ENCODE measurements at regions not wholly inside any gene's neighbourhood (a gene's known extent, or its start where the extent isn't known, plus 50 kb on each side); places are given as distances from the start of the nearest gene placed in this dataset.

DNA sequence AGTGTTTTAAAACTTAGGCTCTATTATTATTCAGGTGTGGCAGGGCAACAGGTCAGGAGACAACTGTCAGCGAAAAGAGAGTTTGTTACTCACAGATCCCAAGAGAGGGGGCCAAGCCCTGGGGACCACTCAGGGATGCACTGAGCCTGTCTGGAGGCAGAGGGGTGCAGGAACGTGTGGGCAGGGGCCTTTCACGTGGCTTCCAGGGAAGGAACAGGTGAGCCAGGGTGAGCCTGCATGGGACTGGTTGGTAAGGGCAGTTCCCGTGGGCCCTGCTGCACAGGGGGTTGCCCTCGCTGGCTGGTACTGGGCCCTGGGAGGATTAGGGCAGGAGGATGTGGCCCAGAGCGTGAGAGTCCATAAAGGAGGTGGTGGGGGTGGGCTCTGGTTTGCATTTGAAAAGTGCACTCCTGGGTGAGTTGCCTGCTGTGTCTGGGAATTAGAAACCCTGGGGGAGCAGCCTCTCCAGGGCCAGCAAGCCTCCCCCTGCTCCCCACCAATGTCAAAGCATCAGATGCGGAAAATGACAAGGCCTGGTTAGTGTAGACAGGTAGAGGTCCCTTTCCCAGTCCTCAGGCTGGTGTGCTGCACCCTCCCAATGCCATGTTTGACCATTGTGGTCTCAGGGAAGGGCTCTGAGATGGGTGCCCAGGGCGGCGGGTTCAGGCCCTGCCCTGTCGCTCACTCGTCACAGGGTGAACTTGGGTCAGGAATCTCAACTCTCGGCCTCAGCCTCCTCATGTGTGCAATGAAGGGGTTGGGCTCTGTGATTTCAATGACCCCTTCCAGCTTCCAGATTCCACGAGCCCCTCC lies 127.4 kb upstream of the RPS6KA2 start:
- no CpG with 5 or more reads among the region's 13 CpGs for WGBS, 2 donors (ENCODE audit: extremely low coverage in 2 of 2, insufficient read length in 2 of 2, insufficient replicate concordance in 1 of 2)
- no peak for DNase-seq (ENCODE audit: low spot score)
- H3K9me3 ChIP-seq (replicated peaks in 1 of 2; ENCODE audit: control insufficient read depth in 2 of 2, insufficient read depth in 1 of 2, low read depth in 1 of 2, low read length in 2 of 2): no peaks in the 10 kb centered on the region
- peak overlapping the region; percentile 80 for H3K18ac ChIP-seq (ENCODE audit: low read length)
- no peak overlapping the region for H2BK5ac ChIP-seq (ENCODE audit: low read length)
- no peak overlapping the region for H3K4ac ChIP-seq (ENCODE audit: low read length)
- H3K4me3 ChIP-seq (ENCODE audit: low read length in 2 of 2): peak overlapping the region in 1 of 2 donors; percentile 31
- no peak overlapping the region for H3K4me2 ChIP-seq (ENCODE audit: insufficient read depth, low read length, poor library complexity, severe bottlenecking)
- no peak overlapping the region for H3K27ac ChIP-seq (replicated peaks; ENCODE audit: low read length)
- H4K8ac ChIP-seq (ENCODE audit: low read depth, low read length): no peak overlapping the region
- H3K23ac ChIP-seq (ENCODE audit: low read depth, low read length, poor library complexity): no peak overlapping the region
- peak overlapping the region; percentile 27 for H3K9ac ChIP-seq (ENCODE audit: low read depth, low read length, poor library complexity)
- no peak overlapping the region for H2AFZ ChIP-seq (ENCODE audit: low read length)
- no peaks in the 10 kb centered on the region for H3K27me3 ChIP-seq (ENCODE audit: control insufficient read depth in 3 of 3, insufficient read depth in 3 of 3, low read depth in 1 of 3, low read length in 3 of 3)
- no peaks in the 10 kb centered on the region for H3K79me1 ChIP-seq (ENCODE audit: low read depth, low read length)
- H3K36me3 ChIP-seq (replicated peaks in 1 of 2; ENCODE audit: control insufficient read depth in 2 of 2, insufficient read depth in 2 of 2, low read length in 2 of 2): no peaks in the 10 kb centered on the region
- H3K14ac ChIP-seq (ENCODE audit: low read length): peak overlapping the region; percentile 5
- H2AK5ac ChIP-seq (ENCODE audit: low read depth, low read length): no peak overlapping the region
- no peak overlapping the region for H2BK12ac ChIP-seq (ENCODE audit: low read length)
- H3K4me1 ChIP-seq (ENCODE audit: control insufficient read depth in 2 of 2, insufficient read depth in 1 of 2, low read depth in 1 of 2, low read length in 2 of 2): peaks cover 30 to 31% of the 10 kb centered on the region in 2 donors
- no peak overlapping the region for H2BK120ac ChIP-seq (ENCODE audit: low read depth, low read length)
- H2BK15ac ChIP-seq (ENCODE audit: low read length): no peak overlapping the region
- H4K91ac ChIP-seq (ENCODE audit: low read depth, low read length, poor library complexity): no peak overlapping the region

DNA sequence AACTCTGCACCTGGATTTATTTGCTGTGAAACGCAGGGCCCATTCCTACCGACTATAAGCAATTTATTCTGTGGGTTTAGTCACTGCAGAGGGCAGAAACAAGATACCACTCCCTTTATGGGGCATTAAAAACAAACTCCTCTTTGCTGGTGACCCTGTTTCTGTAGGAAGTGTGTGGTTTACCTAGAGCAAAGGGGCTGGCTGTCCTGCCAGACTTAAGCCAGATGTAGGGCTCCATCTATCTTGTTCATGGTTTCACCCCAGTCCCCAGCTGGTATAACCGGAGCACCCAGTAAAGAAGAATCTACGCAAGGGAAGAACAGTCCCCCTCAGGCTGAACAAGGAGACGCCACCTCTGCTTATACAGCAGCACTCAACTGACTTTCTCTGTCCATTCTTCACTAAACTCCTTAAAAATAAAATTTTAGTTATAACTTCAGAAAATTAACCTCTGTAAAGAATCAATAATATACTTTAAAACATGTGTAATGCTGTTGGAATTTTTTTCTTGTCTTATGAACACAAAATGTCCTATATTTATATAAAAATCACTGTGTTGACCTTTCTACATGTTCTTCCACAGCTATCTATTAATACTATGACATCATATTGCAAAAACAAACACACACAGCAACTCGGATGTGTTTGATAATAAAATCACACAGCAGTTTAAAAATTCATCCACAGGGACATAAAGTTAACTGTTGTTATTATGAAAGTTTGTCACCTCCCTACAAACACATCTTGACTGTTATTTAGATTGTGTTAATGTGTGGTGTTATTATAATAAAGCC lies 126.1 kb upstream of the RPS6KA2 start:
- DNase-seq (ENCODE audit: low spot score): no peak
- H3K14ac ChIP-seq (ENCODE audit: low read length): no peak overlapping the region
- no peak overlapping the region for H3K4ac ChIP-seq (ENCODE audit: low read length)
- no peak overlapping the region for H2AK5ac ChIP-seq (ENCODE audit: low read depth, low read length)
- no peaks in the 10 kb centered on the region for H3K9me3 ChIP-seq (replicated peaks in 1 of 2; ENCODE audit: control insufficient read depth in 2 of 2, insufficient read depth in 1 of 2, low read depth in 1 of 2, low read length in 2 of 2)
- H3K4me3 ChIP-seq (ENCODE audit: low read length in 2 of 2): no peak overlapping the region
- no peak overlapping the region for H3K27ac ChIP-seq (replicated peaks; ENCODE audit: low read length)
- no peaks in the 10 kb centered on the region for H3K27me3 ChIP-seq (ENCODE audit: control insufficient read depth in 3 of 3, insufficient read depth in 3 of 3, low read depth in 1 of 3, low read length in 3 of 3)
- H3K4me2 ChIP-seq (ENCODE audit: insufficient read depth, low read length, poor library complexity, severe bottlenecking): no peak overlapping the region
- no peak overlapping the region for H2AFZ ChIP-seq (ENCODE audit: low read length)
- H2BK12ac ChIP-seq (ENCODE audit: low read length): no peak overlapping the region
- H3K36me3 ChIP-seq (replicated peaks in 1 of 2; ENCODE audit: control insufficient read depth in 2 of 2, insufficient read depth in 2 of 2, low read length in 2 of 2): no peaks in the 10 kb centered on the region
- H2BK15ac ChIP-seq (ENCODE audit: low read length): no peak overlapping the region
- WGBS, 2 donors (ENCODE audit: extremely low coverage in 2 of 2, insufficient read length in 2 of 2, insufficient replicate concordance in 1 of 2): no CpG with 5 or more reads among the region's 6 CpGs
- peaks cover 22 to 26% of the 10 kb centered on the region in 2 donors for H3K4me1 ChIP-seq (ENCODE audit: control insufficient read depth in 2 of 2, insufficient read depth in 1 of 2, low read depth in 1 of 2, low read length in 2 of 2)
- H4K8ac ChIP-seq (ENCODE audit: low read depth, low read length): no peak overlapping the region
- no peak overlapping the region for H2BK120ac ChIP-seq (ENCODE audit: low read depth, low read length)
- H2BK5ac ChIP-seq (ENCODE audit: low read length): no peak overlapping the region
- H3K79me1 ChIP-seq (ENCODE audit: low read depth, low read length): no peaks in the 10 kb centered on the region
- H3K18ac ChIP-seq (ENCODE audit: low read length): no peak overlapping the region
- no peak overlapping the region for H4K91ac ChIP-seq (ENCODE audit: low read depth, low read length, poor library complexity)
- H3K9ac ChIP-seq (ENCODE audit: low read depth, low read length, poor library complexity): no peak overlapping the region
- no peak overlapping the region for H3K23ac ChIP-seq (ENCODE audit: low read depth, low read length, poor library complexity)

DNA sequence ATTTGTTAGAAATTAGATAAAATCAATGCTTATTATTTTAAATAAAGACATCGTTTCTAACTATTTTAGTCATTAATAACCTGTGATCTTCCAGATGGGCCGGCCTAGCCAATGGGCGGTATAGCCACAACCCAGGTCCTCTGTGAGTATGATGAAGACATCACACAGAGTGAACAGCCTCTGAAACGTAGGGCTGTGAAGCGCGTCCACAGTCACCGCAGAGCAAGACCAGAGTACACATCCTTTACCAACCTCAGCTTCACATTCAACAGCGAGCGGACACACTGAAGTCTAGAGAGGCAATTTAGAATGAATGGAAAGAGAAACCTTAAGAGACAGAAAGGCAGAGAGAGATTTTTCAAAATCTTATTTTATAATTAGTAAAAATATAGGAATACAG lies 125.0 kb upstream of the RPS6KA2 start:
- H4K91ac ChIP-seq (ENCODE audit: low read depth, low read length, poor library complexity): no peak overlapping the region
- H2AK5ac ChIP-seq (ENCODE audit: low read depth, low read length): no peak overlapping the region
- H2BK15ac ChIP-seq (ENCODE audit: low read length): no peak overlapping the region
- H3K4me2 ChIP-seq (ENCODE audit: insufficient read depth, low read length, poor library complexity, severe bottlenecking): no peak overlapping the region
- H3K23ac ChIP-seq (ENCODE audit: low read depth, low read length, poor library complexity): no peak overlapping the region
- no peak overlapping the region for H4K8ac ChIP-seq (ENCODE audit: low read depth, low read length)
- no peak overlapping the region for H3K9ac ChIP-seq (ENCODE audit: low read depth, low read length, poor library complexity)
- H3K18ac ChIP-seq (ENCODE audit: low read length): no peak overlapping the region
- H3K79me1 ChIP-seq (ENCODE audit: low read depth, low read length): no peaks in the 10 kb centered on the region
- H3K4ac ChIP-seq (ENCODE audit: low read length): no peak overlapping the region
- no peak overlapping the region for H2BK5ac ChIP-seq (ENCODE audit: low read length)
- H3K4me3 ChIP-seq (ENCODE audit: low read length in 2 of 2): no peak overlapping the region
- H3K14ac ChIP-seq (ENCODE audit: low read length): no peak overlapping the region
- no CpG with 5 or more reads among the region's 9 CpGs for WGBS, 2 donors (ENCODE audit: extremely low coverage in 2 of 2, insufficient read length in 2 of 2, insufficient replicate concordance in 1 of 2)
- H3K36me3 ChIP-seq (replicated peaks in 1 of 2; ENCODE audit: control insufficient read depth in 2 of 2, insufficient read depth in 2 of 2, low read length in 2 of 2): no peaks in the 10 kb centered on the region
- no peak overlapping the region for H3K27ac ChIP-seq (replicated peaks; ENCODE audit: low read length)
- no peak for DNase-seq (ENCODE audit: low spot score)
- no peak overlapping the region for H2AFZ ChIP-seq (ENCODE audit: low read length)
- H3K9me3 ChIP-seq (replicated peaks in 1 of 2; ENCODE audit: control insufficient read depth in 2 of 2, insufficient read depth in 1 of 2, low read depth in 1 of 2, low read length in 2 of 2): no peaks in the 10 kb centered on the region
- H2BK120ac ChIP-seq (ENCODE audit: low read depth, low read length): no peak overlapping the region
- H3K27me3 ChIP-seq (ENCODE audit: control insufficient read depth in 3 of 3, insufficient read depth in 3 of 3, low read depth in 1 of 3, low read length in 3 of 3): no peaks in the 10 kb centered on the region
- H2BK12ac ChIP-seq (ENCODE audit: low read length): no peak overlapping the region
- peaks cover 14 to 18% of the 10 kb centered on the region in 2 donors for H3K4me1 ChIP-seq (ENCODE audit: control insufficient read depth in 2 of 2, insufficient read depth in 1 of 2, low read depth in 1 of 2, low read length in 2 of 2)

DNA sequence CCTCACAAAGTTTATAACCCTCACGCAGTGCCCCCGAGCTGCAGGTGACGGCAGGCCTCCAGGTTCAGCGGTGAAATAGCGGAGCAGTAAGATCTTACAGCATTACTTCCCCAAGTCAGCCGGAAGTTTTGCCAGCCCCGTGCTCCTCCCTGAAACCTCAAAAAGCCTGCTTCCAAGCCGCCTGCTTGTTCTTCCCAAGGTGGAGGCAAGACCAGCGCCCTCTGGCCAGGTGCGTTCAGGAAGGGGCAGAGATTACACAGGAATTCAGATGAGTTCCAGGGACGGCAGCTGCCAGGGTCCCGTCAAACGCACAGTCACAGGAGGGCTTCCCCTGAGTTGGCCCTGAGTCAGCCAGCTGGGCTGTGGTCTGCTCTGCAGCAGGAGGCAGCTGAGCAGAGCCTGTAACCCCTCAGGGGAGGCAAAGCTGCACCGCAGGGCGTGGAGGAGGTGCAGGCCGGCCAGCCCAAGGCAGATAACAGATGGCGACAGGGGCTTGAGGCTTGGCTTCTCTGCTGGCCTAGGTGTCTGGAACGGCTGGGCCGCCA lies 124.1 kb upstream of the RPS6KA2 start:
- H4K91ac ChIP-seq (ENCODE audit: low read depth, low read length, poor library complexity): no peak overlapping the region
- peaks cover 11 to 18% of the 10 kb centered on the region in 2 donors for H3K4me1 ChIP-seq (ENCODE audit: control insufficient read depth in 2 of 2, insufficient read depth in 1 of 2, low read depth in 1 of 2, low read length in 2 of 2)
- H2AFZ ChIP-seq (ENCODE audit: low read length): no peak overlapping the region
- WGBS, 2 donors (ENCODE audit: extremely low coverage in 2 of 2, insufficient read length in 2 of 2, insufficient replicate concordance in 1 of 2): no CpG with 5 or more reads among the region's 19 CpGs
- H3K23ac ChIP-seq (ENCODE audit: low read depth, low read length, poor library complexity): no peak overlapping the region
- no peak overlapping the region for H2BK12ac ChIP-seq (ENCODE audit: low read length)
- no peak overlapping the region for H2BK5ac ChIP-seq (ENCODE audit: low read length)
- peak overlapping the region; percentile 17 for H3K18ac ChIP-seq (ENCODE audit: low read length)
- H3K14ac ChIP-seq (ENCODE audit: low read length): no peak overlapping the region
- H3K4me3 ChIP-seq (ENCODE audit: low read length in 2 of 2): no peak overlapping the region
- H3K4ac ChIP-seq (ENCODE audit: low read length): no peak overlapping the region
- H2BK15ac ChIP-seq (ENCODE audit: low read length): no peak overlapping the region
- H3K9ac ChIP-seq (ENCODE audit: low read depth, low read length, poor library complexity): peak overlapping the region; percentile 47
- no peak overlapping the region for H2AK5ac ChIP-seq (ENCODE audit: low read depth, low read length)
- H4K8ac ChIP-seq (ENCODE audit: low read depth, low read length): no peak overlapping the region
- no peaks in the 10 kb centered on the region for H3K27me3 ChIP-seq (ENCODE audit: control insufficient read depth in 3 of 3, insufficient read depth in 3 of 3, low read depth in 1 of 3, low read length in 3 of 3)
- no peaks in the 10 kb centered on the region for H3K79me1 ChIP-seq (ENCODE audit: low read depth, low read length)
- H3K27ac ChIP-seq (replicated peaks; ENCODE audit: low read length): no peak overlapping the region
- DNase-seq (ENCODE audit: low spot score): no peak
- H3K4me2 ChIP-seq (ENCODE audit: insufficient read depth, low read length, poor library complexity, severe bottlenecking): no peak overlapping the region
- H3K36me3 ChIP-seq (replicated peaks in 1 of 2; ENCODE audit: control insufficient read depth in 2 of 2, insufficient read depth in 2 of 2, low read length in 2 of 2): no peaks in the 10 kb centered on the region
- no peak overlapping the region for H2BK120ac ChIP-seq (ENCODE audit: low read depth, low read length)
- no peaks in the 10 kb centered on the region for H3K9me3 ChIP-seq (replicated peaks in 1 of 2; ENCODE audit: control insufficient read depth in 2 of 2, insufficient read depth in 1 of 2, low read depth in 1 of 2, low read length in 2 of 2)
